ENCODE measurements at regions not wholly inside any gene's neighbourhood (a gene's known extent, or its start where the extent isn't known, plus 50 kb on each side); places are given as distances from the start of the nearest gene placed in this dataset.
"Not testable (repeated sequence)": the region's sequence is repeated elsewhere in the genome, so short reads cannot be mapped to it uniquely, and the experiment has no call there.

DNA sequence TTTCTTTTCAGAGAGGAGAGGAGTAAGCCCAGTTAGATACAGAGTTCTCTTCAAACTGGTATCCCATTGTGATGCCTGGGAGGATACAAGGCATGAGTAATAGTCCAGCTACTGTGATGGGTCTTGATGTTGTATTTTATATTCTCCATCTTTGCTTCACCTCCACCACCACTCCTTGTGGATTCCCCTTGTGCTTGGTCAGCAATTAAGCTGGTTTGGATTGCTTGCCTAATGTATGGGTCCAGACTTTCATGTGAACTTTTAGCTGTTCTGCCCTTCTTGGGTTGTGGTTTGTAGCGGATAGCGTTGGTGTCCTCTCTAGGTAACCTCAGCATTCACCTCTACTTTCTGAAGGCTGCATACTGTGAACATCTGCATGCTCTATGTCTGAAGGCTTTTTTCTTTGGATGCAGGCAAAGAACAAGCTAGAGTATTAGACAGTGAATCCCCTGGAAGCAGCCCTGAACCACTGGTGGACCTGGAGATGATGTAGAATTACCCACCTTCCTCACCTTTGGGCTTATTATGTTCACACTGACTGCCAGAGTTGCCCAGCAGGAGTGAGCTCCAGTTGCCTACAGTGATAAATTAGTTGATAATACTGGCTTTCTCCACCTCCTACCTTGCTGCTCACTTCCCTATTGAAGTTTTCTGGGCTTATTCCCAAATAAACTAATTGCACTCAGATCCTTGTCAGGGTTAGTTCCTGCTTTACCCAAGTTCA, 126.5 kb upstream of the MTPN start:
- no peak for TF ChIP-seq CTCF (conservative IDR thresholded peaks at IDR 0.05; ENCODE audit: low read depth, low read length)
- H3K4me3 ChIP-seq (ENCODE audit: low read depth, low read length) = no peak overlapping the region
- no peak for DNase-seq (ENCODE audit: low read depth)

- no peak overlapping the region for H3K4me3 ChIP-seq (ENCODE audit: low read depth, low read length)
- TF ChIP-seq CTCF (conservative IDR thresholded peaks at IDR 0.05; ENCODE audit: low read depth, low read length) = no peak
- no peak for DNase-seq (ENCODE audit: low read depth)
Measured at GRCh38 chr7:136102881-136103280, 125.7 kb upstream of the MTPN start.

DNA sequence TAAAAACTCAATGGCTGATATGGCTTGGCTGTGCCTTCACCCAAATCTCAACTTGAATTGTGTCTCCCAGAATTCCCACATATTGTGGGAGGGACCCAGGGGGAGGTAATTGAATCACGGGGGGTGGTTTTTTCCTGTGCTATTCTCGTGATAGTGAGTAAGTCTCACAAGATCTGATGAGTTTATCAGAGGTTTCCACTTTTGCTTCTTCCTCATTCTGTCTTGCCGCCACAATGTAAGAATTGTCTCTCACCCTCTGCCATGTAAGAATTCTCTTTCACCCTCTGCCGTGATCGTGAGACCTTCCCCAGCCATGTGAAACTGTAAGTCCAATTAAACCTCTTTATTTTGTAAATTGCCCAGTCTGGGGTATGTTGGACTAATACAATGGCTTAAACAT, 115.6 kb upstream of the MTPN start:
- not testable (repeated sequence) for DNase-seq (ENCODE audit: low read depth); H3K4me3 ChIP-seq (ENCODE audit: low read depth, low read length)

DNA sequence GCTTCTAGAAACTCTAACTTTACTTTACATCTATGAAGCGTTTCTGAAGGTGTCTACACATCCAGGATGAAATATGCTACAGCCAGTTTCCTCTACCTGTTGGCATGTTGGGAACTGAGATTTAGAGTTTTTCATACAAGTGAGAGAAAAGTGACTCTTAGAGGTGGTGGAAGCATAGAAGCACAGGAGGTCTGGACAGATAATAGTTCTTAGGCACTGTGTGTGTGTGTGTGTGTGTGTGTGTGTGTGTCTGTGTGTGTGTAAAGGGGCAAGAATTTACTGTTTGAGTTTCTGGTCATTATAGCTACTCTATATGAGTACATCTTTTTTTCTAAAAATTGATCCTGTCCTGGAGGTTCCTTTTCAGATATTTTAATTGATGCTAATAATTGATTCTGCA, 110.7 kb upstream of the MTPN start:
- TF ChIP-seq CTCF (conservative IDR thresholded peaks at IDR 0.05; ENCODE audit: low read depth, low read length) = no peak
- no peak for DNase-seq (ENCODE audit: low read depth)
- no peak overlapping the region for H3K4me3 ChIP-seq (ENCODE audit: low read depth, low read length)

DNA sequence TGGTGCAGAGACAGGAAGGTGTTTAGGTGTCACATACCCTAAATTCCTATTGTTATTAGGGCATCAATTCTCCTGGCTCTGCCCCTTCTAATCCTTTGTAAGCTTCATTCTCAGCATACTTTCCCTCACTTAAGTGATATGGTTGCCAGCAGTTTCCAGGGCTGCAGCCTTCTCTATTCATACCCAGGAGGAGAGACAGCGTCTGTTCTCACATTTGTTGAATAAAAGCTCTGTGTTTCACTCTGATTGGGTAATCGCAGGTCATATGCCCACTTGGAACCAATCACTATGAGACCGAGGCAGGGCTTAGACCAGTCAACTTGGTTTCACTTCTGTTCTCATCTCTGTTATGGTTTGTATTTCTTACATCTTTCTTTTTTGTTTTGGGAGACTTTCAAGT, 109.6 kb upstream of the MTPN start:
- peak overlapping the region; percentile 58 for H3K4me3 ChIP-seq (ENCODE audit: low read depth, low read length)
- no peak for TF ChIP-seq CTCF (conservative IDR thresholded peaks at IDR 0.05; ENCODE audit: low read depth, low read length)
- peak; percentile 71 for DNase-seq (ENCODE audit: low read depth)

- H3K4me3 ChIP-seq (ENCODE audit: low read depth, low read length) = no peak overlapping the region
- DNase-seq (ENCODE audit: low read depth) = no peak
- no peak for TF ChIP-seq CTCF (conservative IDR thresholded peaks at IDR 0.05; ENCODE audit: low read depth, low read length)
Measured at GRCh38 chr7:136079934-136080333, 102.8 kb upstream of the MTPN start.

- no peak overlapping the region for H3K4me3 ChIP-seq (ENCODE audit: low read depth, low read length)
- TF ChIP-seq CTCF (conservative IDR thresholded peaks at IDR 0.05; ENCODE audit: low read depth, low read length) = no peak
- DNase-seq (ENCODE audit: low read depth) = no peak
Measured at GRCh38 chr7:136079478-136079892, 102.3 kb upstream of the MTPN start.
